ENCODE measurements at regions not wholly inside any gene's neighbourhood (a gene's known extent, or its start where the extent isn't known, plus 50 kb on each side); places are given as distances from the start of the nearest gene placed in this dataset.
A peak's percentile ranks its signal among the peaks of the same experiment; 100 is the strongest.

GRCh38 chr17:72177738-72178137 is 56.9 kb downstream of the SOX9 start:
- POLR2A ChIA-PET (ENCODE audit: unreplicated experiment), result interaction anchor here (0.7 kb wide), 1 partner anchor 491 kb away, joined by 14 read pairs; no protein-coding TSS in a partner anchor

GRCh38 chr17:72182371-72182873 is 61.6 kb downstream of the SOX9 start:
- Histone ChIP-seq H3K36me3 (ENCODE audit: low read depth, low read length) (no peaks in the 10 kb centered on the region), H3K79me2 (ENCODE audit: low read length) (no peaks in the 10 kb centered on the region), H3K9me2 (replicated peaks; ENCODE audit: low read length) (no peaks in the 10 kb centered on the region), H3K27ac (ENCODE audit: low read length) (no peak overlapping the region), H3K4me2 (ENCODE audit: low read length) (no peak overlapping the region), H3K27me3 (ENCODE audit: low read length) (no peaks in the 10 kb centered on the region), H3K4me1 (ENCODE audit: insufficient read depth, low read length) (peaks cover 9% of the 10 kb centered on the region), H3K9me3 (ENCODE audit: low read length) (no peaks in the 10 kb centered on the region), H3K4me3 (ENCODE audit: low read length) (no peak overlapping the region), H3K9ac (ENCODE audit: low read length) (no peak overlapping the region), H4K20me1 (ENCODE audit: low read length) (no peaks in the 10 kb centered on the region), H2AFZ (ENCODE audit: low read length) (no peak overlapping the region), H3F3A (ENCODE audit: low read length, unreplicated experiment) (no peaks in the 10 kb centered on the region)
- peak; percentile 16 for DNase-seq
- POLR2A ChIA-PET (ENCODE audit: unreplicated experiment), result no interaction called here
- no peak for TF ChIP-seq EZH2phosphoT487 (IDR thresholded peaks at IDR 0.05; ENCODE audit: borderline replicate concordance, low read length)
- no peak for TF ChIP-seq EZH2 (IDR thresholded peaks at IDR 0.05; ENCODE audit: low read length, unreplicated experiment)
- TF ChIP-seq CTCF (conservative IDR thresholded peaks at IDR 0.05; ENCODE audit: low read depth, low read length), result no peak
- ATAC-seq, result peak; percentile 77
- BruUV-seq (replicated peaks), result no TSS peak
- CTCF ChIA-PET, result no interaction called here
- intact Hi-C loops (cut with micrococcal nuclease), result no loop called here

More at GRCh38 chr17:72177738-72178137, 56.9 kb downstream of the SOX9 start:
- ATAC-seq (no peak), DNase-seq (no peak)
- H4K20me1 ChIP-seq (ENCODE audit: low read length), result no peaks in the 10 kb centered on the region
- no peak overlapping the region for H3K27ac ChIP-seq (ENCODE audit: low read length)
- no TSS peak for BruUV-seq (replicated peaks)
- no peak overlapping the region for H3K4me3 ChIP-seq (ENCODE audit: low read length)
- H3K79me2 ChIP-seq (ENCODE audit: low read length), result no peaks in the 10 kb centered on the region
- no peaks in the 10 kb centered on the region for H3K27me3 ChIP-seq (ENCODE audit: low read length)
- H3F3A ChIP-seq (ENCODE audit: low read length, unreplicated experiment), result no peaks in the 10 kb centered on the region
- no peaks in the 10 kb centered on the region for H3K36me3 ChIP-seq (ENCODE audit: low read depth, low read length)
- H3K4me2 ChIP-seq (ENCODE audit: low read length), result no peak overlapping the region
- peaks cover 22% of the 10 kb centered on the region for H3K4me1 ChIP-seq (ENCODE audit: insufficient read depth, low read length)
- no peak overlapping the region for H3K9ac ChIP-seq (ENCODE audit: low read length)
- CTCF ChIA-PET, result no interaction called here
- H3K9me2 ChIP-seq (replicated peaks; ENCODE audit: low read length), result no peaks in the 10 kb centered on the region
- no peaks in the 10 kb centered on the region for H3K9me3 ChIP-seq (ENCODE audit: low read length)
- intact Hi-C loops (cut with micrococcal nuclease), result no loop called here
- no peak overlapping the region for H2AFZ ChIP-seq (ENCODE audit: low read length)
- no peak for TF ChIP-seq EZH2 (IDR thresholded peaks at IDR 0.05; ENCODE audit: low read length, unreplicated experiment)
- TF ChIP-seq CTCF (conservative IDR thresholded peaks at IDR 0.05; ENCODE audit: low read depth, low read length), result no peak
- no peak for TF ChIP-seq EZH2phosphoT487 (IDR thresholded peaks at IDR 0.05; ENCODE audit: borderline replicate concordance, low read length)

GRCh38 chr17:72183194-72183685 is 62.4 kb downstream of the SOX9 start:
- Histone ChIP-seq H3K4me3 (ENCODE audit: low read length) (no peak overlapping the region), H3K27ac (ENCODE audit: low read length) (no peak overlapping the region), H3F3A (ENCODE audit: low read length, unreplicated experiment) (no peaks in the 10 kb centered on the region), H3K9ac (ENCODE audit: low read length) (no peak overlapping the region), H3K27me3 (ENCODE audit: low read length) (no peaks in the 10 kb centered on the region), H3K4me1 (ENCODE audit: insufficient read depth, low read length) (peaks cover 9% of the 10 kb centered on the region), H3K79me2 (ENCODE audit: low read length) (no peaks in the 10 kb centered on the region), H2AFZ (ENCODE audit: low read length) (no peak overlapping the region), H3K36me3 (ENCODE audit: low read depth, low read length) (no peaks in the 10 kb centered on the region), H3K4me2 (ENCODE audit: low read length) (no peak overlapping the region), H3K9me3 (ENCODE audit: low read length) (no peaks in the 10 kb centered on the region), H3K9me2 (replicated peaks; ENCODE audit: low read length) (no peaks in the 10 kb centered on the region), H4K20me1 (ENCODE audit: low read length) (no peaks in the 10 kb centered on the region)
- intact Hi-C loops (cut with micrococcal nuclease), result no loop called here
- ATAC-seq (peak; percentile 60), DNase-seq (peak; percentile 14)
- TF ChIP-seq CTCF (conservative IDR thresholded peaks at IDR 0.05; ENCODE audit: low read depth, low read length), result no peak
- no peak for TF ChIP-seq EZH2phosphoT487 (IDR thresholded peaks at IDR 0.05; ENCODE audit: borderline replicate concordance, low read length)
- TF ChIP-seq EZH2 (IDR thresholded peaks at IDR 0.05; ENCODE audit: low read length, unreplicated experiment), result no peak
- BruUV-seq (replicated peaks), result no TSS peak
- POLR2A ChIA-PET (ENCODE audit: unreplicated experiment), result no interaction called here
- CTCF ChIA-PET, result no interaction called here

Data from PC-3 (cell line).